Cerebellar nuclear complex (tissue), 1 donor: ENCODE measurements at regions not wholly inside any gene's neighbourhood (a gene's known extent, or its start where the extent isn't known, plus 50 kb on each side); places are given as distances from the start of the nearest gene placed in this dataset.

Source experiments
- DNase-seq, 2 experiments: peaks; one replicate each; lab custom pipeline; 2025; lab: John Stamatoyannopoulos, UW

DNA sequence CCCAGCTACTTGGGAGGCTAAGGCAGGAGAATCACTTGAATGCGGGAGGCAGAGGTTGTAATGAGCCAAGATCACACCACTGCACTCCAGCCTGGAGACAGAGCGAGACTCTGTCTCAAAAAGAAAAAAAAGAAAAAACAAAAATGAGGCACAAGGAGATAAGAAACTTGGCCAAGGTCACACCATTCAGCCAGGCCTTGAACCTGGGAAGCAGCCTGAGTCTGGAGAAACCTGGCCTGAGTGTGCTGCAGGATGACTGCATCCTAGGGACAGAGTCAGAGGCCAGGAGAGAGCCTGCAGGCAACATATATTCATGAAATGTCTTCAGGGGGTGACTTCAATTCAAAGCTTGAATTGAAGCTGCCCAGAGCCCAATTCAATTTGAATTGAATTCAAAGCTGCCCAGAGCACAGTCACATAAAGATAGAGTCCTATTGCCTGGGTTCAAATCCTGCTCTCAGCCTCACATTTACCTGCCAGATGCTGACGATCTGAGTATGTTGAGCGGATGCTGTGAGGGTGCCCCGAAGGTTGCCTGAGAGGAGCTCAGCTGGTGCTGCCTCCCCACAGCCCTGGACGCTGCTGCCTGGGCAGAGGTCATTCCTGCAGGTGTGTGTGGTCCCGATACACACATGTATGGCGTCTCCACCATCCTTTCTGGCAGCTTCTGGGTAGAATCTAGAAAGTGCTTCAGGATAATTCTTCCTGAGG, 307.7 kb downstream of the AJAP1 start:
- DNase-seq, result no peak

DNA sequence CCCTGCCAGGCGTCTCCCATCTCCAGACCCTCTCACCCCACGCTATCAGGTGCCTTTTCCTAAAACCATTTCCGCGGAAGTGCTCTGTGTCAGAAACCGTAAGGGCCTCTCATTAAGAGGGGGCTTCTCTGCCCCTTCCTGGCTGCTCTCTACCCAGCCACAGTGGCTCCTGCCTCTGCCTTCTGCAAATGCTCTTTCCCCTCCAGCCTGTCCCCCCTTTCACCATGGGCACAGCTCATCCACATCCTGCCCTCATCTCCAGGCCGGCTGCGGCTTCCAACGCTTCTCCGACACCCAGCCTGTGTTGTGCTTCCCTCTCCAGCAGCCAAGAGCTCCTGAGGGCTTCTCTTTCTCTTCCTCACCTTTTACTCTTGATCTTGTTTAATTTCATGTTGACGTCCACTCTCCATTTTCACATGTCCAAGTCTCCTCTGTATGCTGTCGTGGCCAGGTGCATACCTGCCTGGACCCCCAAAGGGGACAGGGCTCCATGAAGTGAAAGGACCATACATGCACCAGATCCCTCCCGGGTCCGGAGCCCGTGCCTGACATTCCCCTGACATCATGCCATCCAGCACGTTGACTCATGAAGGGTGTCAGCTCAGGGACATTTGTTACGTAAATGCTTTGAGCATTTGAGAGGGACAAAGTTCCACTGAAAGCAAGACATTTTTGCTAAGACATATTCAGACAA, 306.5 kb downstream of the AJAP1 start:
- DNase-seq, result no peak

DNA sequence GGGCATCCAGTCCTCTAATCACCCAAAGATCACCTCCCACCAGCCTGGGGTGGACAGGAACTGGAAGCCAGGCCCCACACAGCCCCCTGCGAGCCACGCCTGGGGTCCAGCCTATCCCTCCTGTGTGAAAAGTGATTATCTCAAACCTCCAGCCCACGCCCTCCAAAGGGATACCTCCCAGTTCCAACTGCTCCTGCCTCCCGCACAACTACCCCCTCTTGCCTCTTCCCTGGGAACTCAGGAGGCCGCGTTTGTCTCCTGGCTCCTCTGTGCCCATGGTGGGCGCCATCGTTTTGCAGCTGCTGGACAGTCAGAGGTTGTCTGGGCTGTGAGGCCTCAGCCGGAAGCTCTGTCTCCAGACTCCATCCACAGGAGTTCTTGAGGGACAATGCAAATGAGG, 305.9 kb downstream of the AJAP1 start:
- DNase-seq, result no peak

DNA sequence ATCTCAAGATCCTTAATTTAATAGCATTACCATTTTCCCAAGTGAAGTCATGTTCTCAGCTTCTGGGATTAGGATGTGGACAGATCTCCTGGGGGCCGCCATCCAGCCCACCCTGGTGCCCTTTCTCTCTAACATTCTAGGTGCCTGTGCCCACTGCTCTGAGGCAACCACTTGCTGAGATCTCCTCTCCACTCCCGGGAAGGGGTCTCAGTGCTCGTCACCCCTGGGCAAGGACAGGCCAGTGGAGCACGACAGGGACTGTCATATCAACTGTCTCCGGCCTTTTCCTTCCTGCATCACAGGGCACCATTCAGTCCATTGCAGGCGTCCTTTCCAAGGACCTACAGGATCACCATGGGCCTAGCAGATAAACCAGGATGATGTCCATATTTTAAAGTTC, 304.8 kb downstream of the AJAP1 start:
- DNase-seq, result no peak

DNA sequence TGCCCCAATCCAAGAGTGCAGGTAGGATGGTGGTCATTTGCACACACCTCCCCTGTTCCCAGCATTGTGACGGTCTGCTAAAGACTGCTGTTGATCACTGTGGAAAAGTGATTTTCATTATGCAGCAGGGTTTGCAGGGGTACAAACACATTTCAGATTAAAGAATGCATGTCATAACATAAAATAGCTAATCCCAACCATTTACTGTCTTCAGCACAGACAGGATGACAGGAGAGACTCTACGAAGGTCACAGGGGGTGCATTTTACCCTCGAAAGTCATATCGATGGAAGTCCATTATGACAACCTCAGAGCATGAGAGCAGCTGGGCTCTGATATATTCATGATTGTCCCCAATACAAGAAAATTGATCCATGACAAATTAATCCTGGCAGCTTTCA, 302.6 kb downstream of the AJAP1 start:
- DNase-seq, result no peak

DNA sequence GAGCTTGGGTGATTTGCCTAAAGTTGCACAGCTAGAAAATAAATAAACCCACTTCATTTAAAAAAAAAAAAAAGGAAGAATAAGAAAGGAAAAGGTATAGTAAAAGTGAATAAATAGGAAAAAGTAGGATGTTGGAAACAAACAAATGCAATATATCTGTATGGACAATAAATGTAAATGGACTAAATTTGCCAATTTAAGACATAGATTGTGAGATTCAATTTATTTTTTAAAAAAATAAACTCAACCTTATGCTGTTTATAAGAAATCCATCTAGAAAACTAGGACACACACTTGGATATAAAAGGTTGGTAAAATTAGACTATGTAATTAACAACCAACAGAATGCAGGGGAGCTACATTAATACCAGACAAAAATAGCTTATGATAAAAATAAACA, 300.0 kb downstream of the AJAP1 start:
- no peak for DNase-seq

DNA sequence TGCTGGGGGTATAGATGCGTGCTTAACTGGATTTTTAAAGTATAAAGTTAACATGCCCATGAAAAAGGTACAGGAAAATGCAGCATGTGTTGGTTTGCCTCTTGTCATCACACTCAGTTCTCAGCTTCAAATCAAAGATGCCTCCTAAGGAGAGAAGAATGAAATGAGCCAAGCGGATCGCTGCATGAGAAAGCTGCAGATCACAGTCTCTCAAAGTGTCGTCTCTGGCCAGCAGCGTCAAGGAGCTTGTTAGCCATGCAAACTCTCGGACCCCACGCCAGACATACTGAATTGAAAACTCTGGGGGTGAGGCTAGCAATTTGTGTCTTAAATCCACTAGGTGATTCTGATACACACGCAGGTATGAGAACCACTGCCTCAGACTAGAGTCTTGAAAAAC, 297.2 kb downstream of the AJAP1 start:
- DNase-seq, result no peak

DNA sequence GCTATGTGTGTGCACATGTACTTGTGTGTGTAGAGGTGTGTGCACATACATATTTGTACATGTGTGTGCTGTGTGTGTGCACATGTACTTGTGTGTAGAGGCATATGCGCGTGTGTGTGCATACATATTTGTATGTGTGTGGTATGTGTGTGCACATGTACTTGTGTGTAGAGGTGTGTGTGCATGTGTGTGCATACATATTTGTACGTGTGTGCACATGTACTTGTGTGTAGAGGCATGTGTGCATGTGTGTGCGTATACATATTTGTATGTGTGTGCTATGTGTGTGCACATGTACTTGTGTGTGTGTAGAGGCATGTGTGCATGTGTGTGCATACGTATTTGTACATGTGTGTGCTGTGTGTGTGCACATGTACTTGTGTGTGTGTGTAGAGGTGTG, 291.9 kb downstream of the AJAP1 start:
- no peak for DNase-seq

DNA sequence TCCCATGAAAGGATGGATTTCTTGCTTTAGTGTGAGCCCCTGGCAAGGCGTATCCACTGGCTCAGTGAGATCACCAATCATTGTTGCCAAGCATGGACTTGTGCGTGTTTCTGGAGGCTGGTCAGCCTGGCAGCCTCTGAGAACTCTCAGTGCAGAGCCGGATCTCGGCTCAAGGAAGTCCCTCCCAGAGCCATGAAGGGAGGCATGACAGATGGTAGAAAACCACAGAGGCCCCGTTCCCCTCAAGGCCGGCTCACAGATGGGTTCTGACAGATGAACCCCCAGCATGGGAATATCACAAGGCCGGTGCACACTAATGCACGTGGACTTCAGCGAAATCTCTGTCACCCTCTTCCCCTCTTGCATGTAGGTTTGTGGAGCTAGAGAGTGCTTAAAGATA, 290.5 kb downstream of the AJAP1 start:
- DNase-seq, result peak in 1 of 2 experiments; percentile 27

DNA sequence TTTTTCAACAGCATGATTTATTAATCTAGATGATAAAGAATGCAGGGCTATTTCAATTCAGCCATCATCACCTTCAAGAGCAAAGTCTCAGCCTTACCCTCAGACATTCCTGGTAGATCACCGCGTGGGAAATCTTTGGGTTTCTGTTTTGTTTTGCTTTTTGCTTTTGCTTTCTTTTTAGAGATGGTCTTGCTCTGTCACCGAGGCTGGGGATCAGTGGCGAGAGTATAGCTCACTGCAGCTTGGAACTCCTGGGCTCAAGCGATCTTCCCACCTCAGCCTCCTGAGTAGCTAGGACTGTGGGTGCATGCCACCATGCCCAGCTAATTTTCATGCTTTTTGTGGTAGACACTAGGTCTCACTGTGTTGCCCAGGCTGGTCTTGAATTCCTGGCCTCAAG, 289.7 kb downstream of the AJAP1 start:
- no peak for DNase-seq

DNA sequence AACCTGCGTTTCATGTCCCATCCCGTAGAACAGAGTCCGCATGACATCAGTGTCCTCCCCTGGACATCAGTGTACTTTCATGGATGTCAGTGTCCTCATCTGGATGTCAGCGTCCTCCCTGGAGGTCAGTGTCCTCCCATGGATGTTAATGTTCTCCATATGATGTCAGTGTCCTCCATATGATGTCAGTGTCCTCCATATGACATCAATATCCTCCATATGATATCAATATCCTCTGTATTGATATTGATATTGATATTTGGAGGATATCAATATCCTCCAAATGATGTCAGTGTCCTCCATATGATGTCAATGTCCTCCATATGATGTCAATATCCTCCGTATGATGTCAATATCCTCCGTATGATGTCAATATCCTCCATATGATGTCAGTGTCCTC, 284.9 kb downstream of the AJAP1 start:
- no peak for DNase-seq

DNA sequence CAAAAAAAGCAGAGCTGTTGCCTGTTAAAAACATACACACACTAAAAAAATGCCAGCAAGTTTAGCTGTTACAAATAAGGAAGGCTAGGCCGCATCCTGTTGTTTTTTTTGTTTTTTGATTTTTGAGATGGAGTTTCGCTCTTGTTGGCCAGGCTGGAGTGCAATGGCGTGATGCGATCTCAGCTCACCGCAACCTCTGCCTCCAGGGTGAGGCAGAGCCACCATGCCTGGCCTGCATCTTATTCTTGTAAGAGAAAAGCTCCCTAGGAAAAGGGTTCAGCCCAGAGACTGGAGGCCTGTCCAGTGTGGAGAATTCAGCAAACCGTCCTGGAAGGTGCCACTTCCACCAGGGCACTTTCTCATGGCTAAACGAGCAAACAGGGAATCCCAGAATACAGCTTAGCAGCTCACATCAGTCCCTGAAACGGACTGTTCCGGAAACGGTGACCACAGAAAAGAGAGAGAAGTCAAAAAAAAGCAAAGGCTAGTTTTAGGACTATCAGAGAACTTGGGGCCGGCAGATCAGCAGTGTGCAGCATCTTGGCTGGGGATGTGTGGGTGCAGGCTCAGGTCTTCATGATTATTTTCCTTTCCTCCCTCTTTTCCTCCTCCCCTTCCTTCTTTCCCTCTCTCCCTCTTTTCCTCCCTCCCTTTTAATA, 283.6 kb downstream of the AJAP1 start:
- DNase-seq, result no peak

DNA sequence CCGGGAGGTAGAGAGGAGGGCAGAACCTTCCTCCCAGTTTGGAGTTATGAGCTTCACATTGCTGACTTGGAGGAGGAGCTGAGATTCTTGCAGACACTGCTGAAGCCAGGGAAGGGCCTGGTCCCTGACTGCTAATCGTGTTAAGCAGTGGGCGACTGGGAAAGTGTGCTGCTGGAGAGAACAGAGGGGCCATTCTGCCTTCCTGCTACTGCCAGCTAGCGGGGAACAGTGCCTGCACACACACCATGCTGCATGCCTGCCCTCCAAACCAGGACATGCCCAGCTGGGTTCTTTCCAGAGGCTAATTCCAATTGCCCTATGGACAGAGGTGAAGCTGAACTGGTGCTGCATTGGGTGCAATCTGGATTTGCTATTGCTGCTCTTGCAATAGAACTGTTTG, 281.4 kb downstream of the AJAP1 start:
- no peak for DNase-seq

DNA sequence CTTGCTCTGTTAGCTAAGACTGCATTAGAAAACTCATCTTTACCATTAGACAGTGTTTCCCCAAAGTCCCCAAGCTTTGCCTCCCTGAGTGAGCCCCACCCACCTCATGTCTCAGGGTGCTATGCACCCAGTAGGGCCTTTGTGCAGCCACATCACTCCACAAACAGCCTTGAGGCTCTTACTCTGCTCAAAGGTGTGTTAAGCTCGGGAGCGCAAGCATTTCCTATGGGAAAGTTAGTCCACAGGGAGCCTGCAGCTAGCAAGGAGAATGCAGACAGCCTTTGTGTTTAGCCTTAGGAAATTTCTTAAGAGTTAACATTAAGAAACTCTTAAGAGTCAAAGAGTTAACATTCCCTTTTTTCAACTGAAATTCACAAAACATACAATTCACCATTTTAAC, 278.8 kb downstream of the AJAP1 start:
- no peak for DNase-seq

DNA sequence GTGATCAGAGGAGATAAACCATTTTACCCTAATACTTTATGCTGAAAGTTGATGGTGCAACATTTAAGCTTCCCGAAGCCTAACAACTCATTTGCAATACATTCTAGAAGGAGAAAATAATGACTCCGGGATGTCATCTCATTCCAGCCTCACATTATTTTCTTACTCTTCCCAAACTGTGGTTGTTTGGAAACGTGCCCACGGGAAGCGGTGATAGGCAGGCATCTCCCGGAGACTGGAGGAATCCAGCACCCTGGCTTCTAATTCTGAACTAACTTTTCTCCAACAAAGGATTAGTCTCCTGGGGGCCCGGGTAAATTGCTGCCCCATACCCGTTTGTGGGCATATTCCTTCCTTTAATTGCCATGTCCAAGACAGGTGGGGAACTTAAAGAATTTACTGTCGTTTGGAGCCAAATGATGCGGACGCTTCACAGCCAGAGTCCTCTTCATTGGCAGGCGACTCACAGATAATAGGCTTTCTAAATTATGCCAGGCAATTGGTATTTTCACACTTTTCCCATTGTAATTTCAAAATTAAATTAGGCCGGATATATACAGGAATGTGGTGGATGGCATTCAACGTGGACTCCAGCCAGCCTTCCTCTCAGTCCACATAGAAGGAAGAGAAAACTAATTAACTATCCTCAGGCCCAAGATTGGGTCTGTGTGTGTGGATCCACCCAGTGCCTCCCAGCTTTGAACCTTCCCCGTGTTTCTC, 278.1 kb downstream of the AJAP1 start:
- DNase-seq, result no peak

DNA sequence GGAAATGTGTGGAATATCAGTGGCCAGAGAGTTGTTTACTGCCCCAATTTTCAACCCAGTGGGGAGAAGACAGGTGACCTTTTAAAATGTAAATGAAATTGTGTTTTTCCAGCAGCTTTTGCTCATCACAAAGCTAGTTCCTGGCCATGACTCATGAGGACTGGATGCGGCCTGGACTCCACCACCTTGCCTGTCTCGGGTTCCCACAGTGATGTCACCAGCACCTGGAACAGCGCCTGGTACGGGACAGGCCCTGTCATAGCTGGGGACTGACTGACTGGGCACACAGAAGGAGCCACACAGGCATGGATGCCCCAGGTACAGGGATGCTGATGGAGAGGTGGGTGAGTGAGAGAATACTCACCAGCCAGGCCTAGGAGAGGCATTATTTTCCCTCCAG, 277.1 kb downstream of the AJAP1 start:
- peak; percentile 38 to 51 for DNase-seq

DNA sequence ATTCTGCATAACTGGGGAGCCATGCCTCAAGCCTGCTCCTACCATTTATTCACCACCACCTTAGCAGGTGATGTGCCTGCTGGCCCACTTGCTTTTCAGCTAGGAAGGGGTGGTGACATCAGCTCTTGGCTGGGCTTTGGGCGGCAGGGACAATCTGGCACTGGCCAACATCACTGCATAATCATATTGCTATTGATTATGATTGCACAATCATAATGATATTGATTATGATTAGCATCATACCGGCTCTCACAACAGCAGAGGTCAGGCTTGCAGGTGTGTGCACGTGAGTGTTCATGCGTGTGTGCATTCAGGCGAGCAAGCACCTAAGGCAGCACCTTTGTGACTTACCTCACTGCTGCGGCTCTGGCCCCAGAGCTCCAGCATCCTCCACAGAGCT, 273.8 kb downstream of the AJAP1 start:
- no peak for DNase-seq

DNA sequence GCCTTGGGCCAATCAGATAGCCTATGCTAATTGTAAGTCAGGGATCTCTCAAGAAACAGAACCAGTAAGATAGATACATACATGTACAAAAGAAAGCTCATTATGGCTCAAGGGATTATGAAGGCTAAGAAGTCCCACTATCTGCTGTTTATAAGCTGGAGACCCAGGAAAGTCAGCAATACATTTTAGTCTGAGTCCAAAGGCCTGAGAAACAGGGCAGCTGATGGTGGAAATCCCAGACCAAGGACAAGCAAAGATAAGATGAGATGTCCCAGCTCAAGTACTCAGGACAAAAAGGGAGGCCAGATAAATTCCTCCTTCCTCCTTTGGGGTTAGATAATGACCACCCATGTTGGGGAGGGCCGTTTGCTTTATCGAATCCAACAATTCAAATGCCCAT, 269.9 kb downstream of the AJAP1 start:
- no peak for DNase-seq

DNA sequence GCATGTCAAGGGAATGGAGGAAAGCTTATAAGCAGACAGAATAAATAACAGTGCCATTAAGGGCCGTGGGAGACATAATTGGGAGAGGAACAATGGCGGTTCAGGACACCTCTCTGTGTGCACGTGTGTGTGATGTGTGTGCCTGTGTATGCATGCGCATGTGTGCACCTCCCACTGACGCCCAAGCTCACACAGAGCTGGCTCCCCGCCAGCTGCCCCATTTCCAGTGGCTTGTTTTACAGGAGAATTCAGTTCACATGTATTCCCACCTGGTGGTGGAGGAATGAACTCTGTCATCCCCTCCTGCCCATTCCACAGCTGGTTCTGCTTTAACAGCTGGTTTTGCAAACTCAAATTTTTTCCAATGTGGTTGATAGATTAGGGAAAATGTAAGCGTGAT, 262.2 kb downstream of the AJAP1 start:
- no peak for DNase-seq

DNA sequence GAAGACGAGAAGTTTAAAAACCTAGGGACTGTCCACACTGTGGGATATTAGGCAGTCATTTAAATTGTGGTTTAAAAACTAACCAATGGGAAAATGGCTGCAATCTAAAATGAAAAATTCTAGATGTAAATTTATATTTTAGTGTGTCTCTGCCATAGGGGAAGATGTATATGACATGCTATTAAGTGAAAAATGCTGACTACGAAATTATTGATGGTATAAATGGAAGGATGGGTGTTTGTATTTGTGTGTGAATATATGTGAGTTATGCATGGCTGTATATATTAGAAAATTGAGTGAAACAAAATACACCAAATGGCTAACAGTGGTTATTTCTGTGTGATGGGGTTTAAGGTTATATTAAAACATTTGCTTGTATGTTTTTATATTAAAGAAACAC, 260.7 kb downstream of the AJAP1 start:
- no peak for DNase-seq

DNA sequence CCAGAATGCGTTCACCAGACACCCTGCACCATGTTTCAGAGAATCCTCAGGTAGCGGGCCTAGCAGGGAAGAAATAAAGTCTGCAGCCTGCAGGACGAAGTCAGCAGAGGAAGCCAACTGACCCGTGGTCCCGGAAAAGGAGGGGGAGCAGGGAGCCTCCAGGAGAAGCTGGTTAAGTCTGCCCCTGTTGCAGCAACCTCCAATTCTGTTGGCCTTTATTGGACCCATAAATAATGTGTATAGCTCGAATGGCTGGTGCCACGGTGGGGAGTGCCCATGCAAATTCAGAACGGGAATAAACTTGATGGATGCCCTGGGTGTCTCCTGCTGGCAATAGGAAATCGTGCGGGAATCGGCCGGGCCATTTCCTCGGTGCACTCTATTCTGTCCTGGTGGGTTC, 254.1 kb downstream of the AJAP1 start:
- no peak for DNase-seq

DNA sequence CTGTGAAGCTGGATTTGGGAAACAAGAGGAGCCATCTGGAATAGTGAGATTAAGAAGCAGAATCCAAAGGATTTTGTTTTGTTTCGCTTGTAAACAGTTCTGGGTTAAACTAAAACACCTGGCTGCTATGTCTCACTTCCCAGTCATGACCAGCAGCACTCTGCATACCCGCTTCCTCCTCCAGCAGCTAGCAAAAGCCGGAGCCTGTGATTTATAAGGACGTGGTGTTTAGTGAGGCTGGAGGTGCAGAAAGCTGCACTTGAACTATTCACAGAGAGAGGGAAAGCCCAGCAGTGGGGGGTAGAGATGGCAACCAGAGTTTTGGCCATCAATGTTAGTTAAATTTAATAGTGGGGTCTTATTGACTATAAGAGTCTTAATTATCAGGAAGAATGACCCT, 240.2 kb downstream of the AJAP1 start:
- no peak for DNase-seq

DNA sequence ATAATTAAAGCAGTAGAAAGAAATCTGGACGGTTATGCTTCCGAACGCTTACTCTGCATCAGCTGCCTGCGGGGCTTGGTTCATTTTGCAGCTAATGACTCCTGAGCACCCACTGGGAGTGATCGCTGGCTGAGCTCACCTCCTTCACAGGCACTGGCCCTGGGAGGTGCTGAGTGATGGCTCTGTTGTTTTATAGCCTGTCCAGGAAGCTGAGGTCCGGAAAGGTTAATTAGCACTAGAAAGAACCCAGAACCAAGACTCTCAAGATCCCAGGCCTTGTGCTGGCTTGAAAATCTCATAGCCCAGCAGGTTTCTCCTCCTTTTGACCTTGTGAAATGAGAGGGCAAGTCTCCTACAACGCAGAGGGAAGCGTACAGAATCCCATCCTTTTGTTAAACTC, 226.2 kb downstream of the AJAP1 start:
- DNase-seq, result no peak
